ENCODE measurements at regions not wholly inside any gene's neighbourhood (a gene's known extent, or its start where the extent isn't known, plus 50 kb on each side); places are given as distances from the start of the nearest gene placed in this dataset.

DNA sequence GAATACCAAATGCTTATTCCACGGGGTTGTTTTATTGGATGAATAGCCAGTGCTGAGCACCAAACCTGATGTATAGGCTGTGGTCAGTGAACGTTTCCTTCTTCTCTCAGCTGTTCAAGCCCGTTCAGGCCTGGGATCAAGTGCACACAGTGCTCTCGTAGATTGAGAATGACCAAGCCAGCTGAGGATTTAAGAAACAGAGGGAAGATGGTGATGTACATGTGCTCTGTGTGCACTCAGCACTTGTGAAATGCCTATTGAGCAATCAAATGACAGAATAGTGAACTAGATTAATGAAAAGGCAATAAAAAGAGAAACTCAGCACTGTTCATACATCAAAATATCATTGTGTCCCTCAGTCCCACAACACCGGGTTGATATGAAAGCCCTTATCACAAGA is 302.5 kb downstream of the BMPER start:
- ChIA-PET POLR2A (no interaction called here), CTCF (no interaction called here)
- H3K27ac ChIP-seq (ENCODE audit: insufficient read depth in 1 of 2, low read depth in 1 of 2, low read length in 2 of 2, poor library complexity in 1 of 2, severe bottlenecking in 2 of 2): no peak overlapping the region
- no peaks in the 10 kb centered on the region for H3K27me3 ChIP-seq (replicated peaks in 2 of 5; ENCODE audit: control insufficient read depth in 4 of 5, insufficient read depth in 5 of 5, low read length in 4 of 5)
- 90% methylated on average over 3 of the region's 5 CpGs for WGBS (ENCODE audit: insufficient coverage)
- H3K9me3 ChIP-seq (ENCODE audit: control extremely low read depth in 1 of 5, control insufficient read depth in 4 of 5, insufficient read depth in 2 of 5, low read depth in 1 of 5, low read length in 4 of 5): no peaks in the 10 kb centered on the region
- no peaks in the 10 kb centered on the region for H3K4me1 ChIP-seq (ENCODE audit: control extremely low read depth in 1 of 4, control insufficient read depth in 4 of 4, insufficient read depth in 4 of 4, low read length in 3 of 4)
- H3K36me3 ChIP-seq (ENCODE audit: control insufficient read depth in 4 of 4, insufficient read depth in 4 of 4, low read length in 3 of 4): no peaks in the 10 kb centered on the region
- no peak for DNase-seq
- no peak overlapping the region for H3K4me3 ChIP-seq (ENCODE audit: control insufficient read depth in 1 of 7, extremely low read depth in 1 of 7, insufficient read depth in 4 of 7, low read depth in 2 of 7, low read length in 6 of 7)

DNA sequence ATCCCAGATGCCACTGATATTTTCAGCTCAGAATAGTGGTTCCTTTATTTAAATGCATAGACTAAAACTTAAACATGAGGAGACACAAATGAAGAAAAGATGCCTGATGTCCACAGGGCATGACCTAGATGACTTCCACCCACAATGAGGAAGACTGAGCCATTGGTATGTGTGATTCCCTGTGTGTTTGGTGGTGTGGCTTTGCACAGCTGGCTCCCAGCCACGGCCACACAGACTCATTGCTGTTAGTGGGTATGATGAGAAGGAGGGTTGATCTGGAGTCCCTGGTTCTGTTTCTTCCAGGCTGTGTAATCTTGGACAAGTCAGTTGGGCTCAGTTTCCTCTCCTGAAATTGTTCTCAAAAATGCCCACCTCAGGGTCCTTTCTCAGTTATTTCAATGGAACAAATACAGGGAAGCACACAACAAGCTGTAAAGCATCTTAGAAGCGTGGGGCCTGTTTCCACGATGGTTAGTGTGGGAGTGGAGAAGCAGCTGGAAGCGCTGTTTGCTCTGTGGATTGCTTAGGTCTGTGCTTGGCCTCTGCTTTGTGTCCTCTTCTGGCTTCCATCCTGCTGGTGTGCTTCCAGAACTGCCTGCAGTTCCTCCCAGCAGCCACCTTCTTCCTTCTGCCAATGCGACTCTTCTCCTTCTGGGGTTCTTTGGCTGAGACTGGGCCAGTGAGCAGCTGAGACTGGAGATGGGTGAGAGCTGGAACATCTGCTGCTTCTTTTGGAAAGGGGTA is 303.7 kb downstream of the BMPER start:
- Histone ChIP-seq H3K36me3 (ENCODE audit: control insufficient read depth in 4 of 4, insufficient read depth in 4 of 4, low read length in 3 of 4) (no peaks in the 10 kb centered on the region), H3K4me3 (ENCODE audit: control insufficient read depth in 1 of 7, extremely low read depth in 1 of 7, insufficient read depth in 4 of 7, low read depth in 2 of 7, low read length in 6 of 7) (no peak overlapping the region), H3K4me1 (ENCODE audit: control extremely low read depth in 1 of 4, control insufficient read depth in 4 of 4, insufficient read depth in 4 of 4, low read length in 3 of 4) (no peaks in the 10 kb centered on the region), H3K27ac (ENCODE audit: insufficient read depth in 1 of 2, low read depth in 1 of 2, low read length in 2 of 2, poor library complexity in 1 of 2, severe bottlenecking in 2 of 2) (no peak overlapping the region), H3K9me3 (ENCODE audit: control extremely low read depth in 1 of 5, control insufficient read depth in 4 of 5, insufficient read depth in 2 of 5, low read depth in 1 of 5, low read length in 4 of 5) (no peaks in the 10 kb centered on the region), H3K27me3 (replicated peaks in 2 of 5; ENCODE audit: control insufficient read depth in 4 of 5, insufficient read depth in 5 of 5, low read length in 4 of 5) (no peaks in the 10 kb centered on the region)
- no peak for DNase-seq
- CTCF ChIA-PET: no interaction called here
- POLR2A ChIA-PET: no interaction called here
- WGBS (ENCODE audit: insufficient coverage): 100% methylated on average over 3 of the region's 5 CpGs

DNA sequence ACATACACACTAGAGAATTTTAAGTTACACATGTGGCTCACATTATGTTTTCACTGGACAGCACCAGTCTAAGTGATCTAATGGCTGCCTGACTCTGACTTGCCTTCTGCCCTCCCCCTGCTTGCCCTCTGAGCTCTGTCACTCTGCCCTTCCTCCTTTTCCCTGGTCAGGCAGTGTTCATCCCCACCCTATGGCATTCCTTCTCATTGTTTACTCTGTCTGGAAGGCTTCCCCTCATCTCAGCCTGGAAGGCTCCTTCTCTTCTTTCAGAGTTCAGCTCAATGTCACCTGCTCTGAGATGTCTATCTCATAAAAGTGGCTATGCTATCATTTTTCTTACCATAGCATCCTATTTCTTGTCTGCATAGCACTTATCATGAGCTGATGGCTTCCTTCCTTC is 305.7 kb downstream of the BMPER start:
- no peak overlapping the region for H3K4me3 ChIP-seq (ENCODE audit: control insufficient read depth in 1 of 7, extremely low read depth in 1 of 7, insufficient read depth in 4 of 7, low read depth in 2 of 7, low read length in 6 of 7)
- H3K27ac ChIP-seq (ENCODE audit: insufficient read depth in 1 of 2, low read depth in 1 of 2, low read length in 2 of 2, poor library complexity in 1 of 2, severe bottlenecking in 2 of 2): no peak overlapping the region
- no peaks in the 10 kb centered on the region for H3K27me3 ChIP-seq (replicated peaks in 2 of 5; ENCODE audit: control insufficient read depth in 4 of 5, insufficient read depth in 5 of 5, low read length in 4 of 5)
- H3K9me3 ChIP-seq (ENCODE audit: control extremely low read depth in 1 of 5, control insufficient read depth in 4 of 5, insufficient read depth in 2 of 5, low read depth in 1 of 5, low read length in 4 of 5): no peaks in the 10 kb centered on the region
- no peaks in the 10 kb centered on the region for H3K36me3 ChIP-seq (ENCODE audit: control insufficient read depth in 4 of 4, insufficient read depth in 4 of 4, low read length in 3 of 4)
- DNase-seq: no peak
- POLR2A ChIA-PET: no interaction called here
- H3K4me1 ChIP-seq (ENCODE audit: control extremely low read depth in 1 of 4, control insufficient read depth in 4 of 4, insufficient read depth in 4 of 4, low read length in 3 of 4): no peaks in the 10 kb centered on the region
- CTCF ChIA-PET: no interaction called here

DNA sequence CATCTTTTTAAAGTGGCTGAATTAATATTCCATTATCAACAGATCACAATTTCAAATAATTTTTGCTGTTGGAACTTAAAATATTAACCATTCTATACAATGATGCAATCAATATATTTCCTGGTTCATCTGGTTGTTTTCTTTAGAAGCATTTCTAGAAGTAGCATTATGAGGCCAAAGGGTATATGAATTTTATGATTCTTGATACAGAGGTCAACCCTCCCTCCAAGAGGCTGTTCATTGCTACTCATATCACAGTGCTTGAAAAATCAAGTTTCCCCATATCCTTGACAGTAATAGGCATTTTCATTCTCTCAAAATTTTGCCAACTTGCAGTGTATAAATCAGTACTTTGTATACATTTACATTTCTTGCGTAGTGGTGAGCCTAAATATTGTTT is 312.6 kb downstream of the BMPER start:
- WGBS (ENCODE audit: insufficient coverage): no CpG with 5 or more reads among the region's 1 CpG
- ChIA-PET CTCF (no interaction called here), POLR2A (no interaction called here)
- no peak for DNase-seq
- Histone ChIP-seq H3K27ac (ENCODE audit: insufficient read depth in 1 of 2, low read depth in 1 of 2, low read length in 2 of 2, poor library complexity in 1 of 2, severe bottlenecking in 2 of 2) (no peak overlapping the region), H3K4me3 (ENCODE audit: control insufficient read depth in 1 of 7, extremely low read depth in 1 of 7, insufficient read depth in 4 of 7, low read depth in 2 of 7, low read length in 6 of 7) (no peak overlapping the region), H3K27me3 (replicated peaks in 2 of 5; ENCODE audit: control insufficient read depth in 4 of 5, insufficient read depth in 5 of 5, low read length in 4 of 5) (no peaks in the 10 kb centered on the region), H3K36me3 (ENCODE audit: control insufficient read depth in 4 of 4, insufficient read depth in 4 of 4, low read length in 3 of 4) (no peaks in the 10 kb centered on the region), H3K4me1 (ENCODE audit: control extremely low read depth in 1 of 4, control insufficient read depth in 4 of 4, insufficient read depth in 4 of 4, low read length in 3 of 4) (no peaks in the 10 kb centered on the region), H3K9me3 (ENCODE audit: control extremely low read depth in 1 of 5, control insufficient read depth in 4 of 5, insufficient read depth in 2 of 5, low read depth in 1 of 5, low read length in 4 of 5) (peaks cover 0 to 2% (median 0%) of the 10 kb centered on the region in 5 experiments)

DNA sequence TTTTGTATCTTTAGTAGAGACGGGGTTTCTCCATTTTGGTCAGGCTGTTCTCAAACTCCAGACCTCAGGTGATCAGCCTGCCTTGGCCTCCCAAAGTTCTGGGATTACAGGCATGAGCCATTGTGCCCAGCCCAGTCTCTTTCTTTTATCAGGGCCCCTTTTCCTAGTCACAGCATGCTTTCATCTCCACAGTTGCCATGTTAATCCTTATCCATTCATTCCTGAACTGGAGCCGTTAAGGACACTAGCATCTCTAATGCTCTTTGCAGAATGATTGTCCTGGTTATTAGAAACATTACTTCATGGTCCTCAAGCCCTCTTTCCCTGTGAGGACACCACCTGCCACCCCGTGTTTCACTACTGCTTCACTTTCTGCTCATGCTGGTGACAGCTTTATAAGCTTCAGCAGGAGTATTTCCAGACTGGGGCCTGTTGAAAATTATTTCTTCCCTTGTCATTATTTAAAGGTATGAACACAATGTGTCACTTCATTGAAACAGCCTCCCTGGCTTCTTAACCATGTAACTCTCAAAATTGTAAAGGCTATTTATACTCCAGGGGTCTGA is 313.9 kb downstream of the BMPER start:
- H3K9me3 ChIP-seq (ENCODE audit: control extremely low read depth in 1 of 5, control insufficient read depth in 4 of 5, insufficient read depth in 2 of 5, low read depth in 1 of 5, low read length in 4 of 5): peaks cover 0 to 2% (median 0%) of the 10 kb centered on the region in 5 experiments
- ChIA-PET POLR2A (no interaction called here), CTCF (no interaction called here)
- no peaks in the 10 kb centered on the region for H3K36me3 ChIP-seq (ENCODE audit: control insufficient read depth in 4 of 4, insufficient read depth in 4 of 4, low read length in 3 of 4)
- no peak for DNase-seq
- no peaks in the 10 kb centered on the region for H3K27me3 ChIP-seq (replicated peaks in 2 of 5; ENCODE audit: control insufficient read depth in 4 of 5, insufficient read depth in 5 of 5, low read length in 4 of 5)
- 65% methylated on average over 2 of the region's 3 CpGs for WGBS (ENCODE audit: insufficient coverage)
- no peak overlapping the region for H3K27ac ChIP-seq (ENCODE audit: insufficient read depth in 1 of 2, low read depth in 1 of 2, low read length in 2 of 2, poor library complexity in 1 of 2, severe bottlenecking in 2 of 2)
- no peak overlapping the region for H3K4me3 ChIP-seq (ENCODE audit: control insufficient read depth in 1 of 7, extremely low read depth in 1 of 7, insufficient read depth in 4 of 7, low read depth in 2 of 7, low read length in 6 of 7)
- H3K4me1 ChIP-seq (ENCODE audit: control extremely low read depth in 1 of 4, control insufficient read depth in 4 of 4, insufficient read depth in 4 of 4, low read length in 3 of 4): no peaks in the 10 kb centered on the region

DNA sequence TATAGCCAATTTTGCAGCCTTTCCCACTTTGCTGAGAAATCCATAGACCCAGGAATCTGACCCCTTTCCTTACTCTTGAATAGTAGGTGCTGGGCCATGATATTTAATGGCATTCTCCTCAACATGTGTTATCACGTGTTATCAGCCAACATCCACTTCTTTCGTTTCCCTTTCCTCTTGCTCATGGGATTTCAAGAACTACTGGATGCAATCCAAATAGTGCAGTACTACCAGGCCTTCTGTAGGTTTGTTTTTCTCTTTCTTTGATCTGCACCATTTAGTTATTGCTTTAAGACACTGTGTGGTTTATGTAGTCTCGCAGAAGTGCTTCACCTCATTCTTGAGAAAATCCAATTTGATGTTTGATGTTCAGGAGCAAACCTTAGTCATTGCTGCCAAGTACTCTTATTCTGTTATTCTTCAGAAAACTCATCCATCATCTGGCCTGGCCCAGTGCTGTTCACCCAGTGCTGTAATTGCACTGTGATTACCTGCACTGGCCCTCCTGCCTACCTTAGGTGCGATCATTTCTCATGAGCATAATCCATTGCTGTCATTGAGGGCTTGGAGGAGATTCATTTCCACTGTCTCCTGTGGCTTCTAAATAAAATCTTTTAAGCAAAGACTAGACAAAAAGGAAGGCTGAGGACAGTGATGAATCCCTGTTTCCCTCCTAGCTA is 315.3 kb downstream of the BMPER start:
- Histone ChIP-seq H3K4me1 (ENCODE audit: control extremely low read depth in 1 of 4, control insufficient read depth in 4 of 4, insufficient read depth in 4 of 4, low read length in 3 of 4) (no peaks in the 10 kb centered on the region), H3K27me3 (replicated peaks in 2 of 5; ENCODE audit: control insufficient read depth in 4 of 5, insufficient read depth in 5 of 5, low read length in 4 of 5) (no peaks in the 10 kb centered on the region), H3K9me3 (ENCODE audit: control extremely low read depth in 1 of 5, control insufficient read depth in 4 of 5, insufficient read depth in 2 of 5, low read depth in 1 of 5, low read length in 4 of 5) (peaks cover 0 to 2% (median 0%) of the 10 kb centered on the region in 5 experiments), H3K27ac (ENCODE audit: insufficient read depth in 1 of 2, low read depth in 1 of 2, low read length in 2 of 2, poor library complexity in 1 of 2, severe bottlenecking in 2 of 2) (no peak overlapping the region), H3K36me3 (ENCODE audit: control insufficient read depth in 4 of 4, insufficient read depth in 4 of 4, low read length in 3 of 4) (no peaks in the 10 kb centered on the region), H3K4me3 (ENCODE audit: control insufficient read depth in 1 of 7, extremely low read depth in 1 of 7, insufficient read depth in 4 of 7, low read depth in 2 of 7, low read length in 6 of 7) (no peak overlapping the region)
- no peak for DNase-seq
- POLR2A ChIA-PET: no interaction called here
- 49% methylated on average over 4 of the region's 4 CpGs for WGBS (ENCODE audit: insufficient coverage)
- CTCF ChIA-PET: no interaction called here

DNA sequence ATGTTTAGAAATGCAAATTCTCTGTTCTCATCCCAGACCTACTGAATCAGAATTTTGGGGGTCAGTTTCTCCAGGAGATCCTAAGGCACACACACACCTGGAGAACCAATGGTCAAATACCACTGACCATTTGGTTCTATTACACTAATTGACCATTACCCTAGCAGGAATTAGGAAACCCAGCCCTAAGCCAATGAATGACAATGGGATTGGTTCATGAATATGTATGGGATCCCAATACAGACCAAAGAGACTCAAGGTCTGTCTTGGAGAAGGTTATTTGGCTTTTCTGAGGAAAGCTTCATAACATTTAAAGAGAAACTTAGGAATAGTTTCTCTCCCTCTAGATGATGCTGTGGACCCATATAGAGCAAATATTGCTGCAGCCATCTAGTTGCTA is 317.0 kb downstream of the BMPER start:
- ChIA-PET POLR2A (no interaction called here), CTCF (no interaction called here)
- Histone ChIP-seq H3K4me3 (ENCODE audit: control insufficient read depth in 1 of 7, extremely low read depth in 1 of 7, insufficient read depth in 4 of 7, low read depth in 2 of 7, low read length in 6 of 7) (no peak overlapping the region), H3K27me3 (replicated peaks in 2 of 5; ENCODE audit: control insufficient read depth in 4 of 5, insufficient read depth in 5 of 5, low read length in 4 of 5) (no peaks in the 10 kb centered on the region), H3K27ac (ENCODE audit: insufficient read depth in 1 of 2, low read depth in 1 of 2, low read length in 2 of 2, poor library complexity in 1 of 2, severe bottlenecking in 2 of 2) (no peak overlapping the region), H3K9me3 (ENCODE audit: control extremely low read depth in 1 of 5, control insufficient read depth in 4 of 5, insufficient read depth in 2 of 5, low read depth in 1 of 5, low read length in 4 of 5) (peaks cover 0 to 2% (median 0%) of the 10 kb centered on the region in 5 experiments), H3K36me3 (ENCODE audit: control insufficient read depth in 4 of 4, insufficient read depth in 4 of 4, low read length in 3 of 4) (no peaks in the 10 kb centered on the region), H3K4me1 (ENCODE audit: control extremely low read depth in 1 of 4, control insufficient read depth in 4 of 4, insufficient read depth in 4 of 4, low read length in 3 of 4) (no peaks in the 10 kb centered on the region)
- DNase-seq: no peak
